Cardiac fibroblast (primary cell): ENCODE measurements at regions not wholly inside any gene's neighbourhood (a gene's known extent, or its start where the extent isn't known, plus 50 kb on each side); places are given as distances from the start of the nearest gene placed in this dataset.

Experiments
- DNase-seq, 2 donors: peaks; one replicate each; pipeline versions ENCODE4 v3.0.0 to v3.0.0-alpha.2; 2010; ENCODE audit warnings: low read depth in 2 of 2
- H3K4me3 ChIP-seq, 2 donors: replicated peaks in 1 of 2; 1 replicate in 1 of 2; 2 replicates in 1 of 2; pipeline ENCODE4 v1.5.1; 2011; ENCODE audit warnings: low read depth in 2 of 2, low read length in 2 of 2, mild to moderate bottlenecking in 2 of 2, moderate library complexity in 1 of 2
- TF ChIP-seq, protein P1 (sequence below): IDR thresholded peaks from one replicate; pipeline ENCODE4 v1.5.1; 2011; ENCODE audit warnings: low read depth, mild to moderate bottlenecking, low read length, inconsistent platforms

DNA sequence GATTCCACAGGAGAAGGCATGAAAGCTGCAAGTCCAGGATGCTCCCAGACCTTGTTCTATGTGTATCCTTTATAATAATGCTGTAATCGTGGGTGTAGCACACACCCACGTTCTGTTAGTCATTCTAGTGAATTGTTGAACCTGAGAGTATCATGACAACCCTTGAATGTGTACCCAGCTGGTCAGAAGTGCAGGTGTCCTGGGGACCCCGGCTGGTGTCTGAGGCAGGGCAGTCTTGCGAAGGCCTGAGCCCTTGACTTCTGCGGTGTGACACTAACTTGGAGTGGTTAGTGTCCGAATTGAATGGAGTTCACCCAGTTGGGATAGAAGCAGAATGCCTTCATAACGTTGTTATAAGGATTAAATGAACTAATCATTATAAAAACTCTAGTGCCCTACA lies 218.0 kb upstream of the TNRC6C start:
- DNase-seq: no peak
- TF ChIP-seq, protein P1, sequence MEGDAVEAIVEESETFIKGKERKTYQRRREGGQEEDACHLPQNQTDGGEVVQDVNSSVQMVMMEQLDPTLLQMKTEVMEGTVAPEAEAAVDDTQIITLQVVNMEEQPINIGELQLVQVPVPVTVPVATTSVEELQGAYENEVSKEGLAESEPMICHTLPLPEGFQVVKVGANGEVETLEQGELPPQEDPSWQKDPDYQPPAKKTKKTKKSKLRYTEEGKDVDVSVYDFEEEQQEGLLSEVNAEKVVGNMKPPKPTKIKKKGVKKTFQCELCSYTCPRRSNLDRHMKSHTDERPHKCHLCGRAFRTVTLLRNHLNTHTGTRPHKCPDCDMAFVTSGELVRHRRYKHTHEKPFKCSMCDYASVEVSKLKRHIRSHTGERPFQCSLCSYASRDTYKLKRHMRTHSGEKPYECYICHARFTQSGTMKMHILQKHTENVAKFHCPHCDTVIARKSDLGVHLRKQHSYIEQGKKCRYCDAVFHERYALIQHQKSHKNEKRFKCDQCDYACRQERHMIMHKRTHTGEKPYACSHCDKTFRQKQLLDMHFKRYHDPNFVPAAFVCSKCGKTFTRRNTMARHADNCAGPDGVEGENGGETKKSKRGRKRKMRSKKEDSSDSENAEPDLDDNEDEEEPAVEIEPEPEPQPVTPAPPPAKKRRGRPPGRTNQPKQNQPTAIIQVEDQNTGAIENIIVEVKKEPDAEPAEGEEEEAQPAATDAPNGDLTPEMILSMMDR: no peak

DNA sequence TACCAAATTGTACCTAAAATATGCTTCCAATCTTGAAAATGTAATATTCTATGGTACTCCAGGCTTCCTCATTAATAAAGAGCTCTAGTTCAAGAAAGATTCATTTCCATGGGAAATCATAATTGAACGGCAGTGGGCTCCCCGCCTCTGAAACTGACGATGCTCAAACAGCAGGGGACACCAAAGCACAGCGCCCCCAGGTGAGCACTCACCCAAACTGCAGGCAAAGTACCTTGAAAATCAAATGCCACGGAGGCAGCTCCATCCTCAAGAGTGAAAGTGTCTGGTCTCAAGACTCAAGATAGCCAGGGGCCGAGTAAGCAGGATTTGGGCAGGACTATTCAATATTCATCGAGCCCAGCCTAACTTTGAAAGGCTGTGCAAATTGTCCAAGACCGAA lies 217.4 kb upstream of the TNRC6C start:
- no peak overlapping the region for H3K4me3 ChIP-seq
- DNase-seq: no peak
- TF ChIP-seq, protein P1: peak; percentile 23

More for the DNA sequence above, 218.0 kb upstream of the TNRC6C start:
- no peak overlapping the region for H3K4me3 ChIP-seq

DNA sequence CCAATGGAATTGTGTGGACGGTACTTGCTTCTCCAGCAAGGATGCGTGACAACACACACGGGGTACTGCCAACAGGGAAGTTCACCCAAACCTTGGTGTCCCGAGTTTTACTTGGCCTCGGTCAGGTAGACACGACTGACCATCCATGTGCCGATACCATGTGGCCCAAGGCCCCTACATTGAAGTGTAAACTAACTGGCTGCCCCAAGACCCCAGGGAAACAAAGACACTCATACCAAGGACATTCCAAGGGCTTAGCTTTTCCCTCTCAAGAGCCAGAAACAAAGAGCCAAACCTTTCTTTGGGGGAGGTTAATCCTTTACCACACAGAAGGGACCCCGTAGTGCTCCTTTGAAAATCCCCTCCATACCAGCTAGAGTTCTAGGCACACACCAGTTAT lies 215.9 kb upstream of the TNRC6C start:
- H3K4me3 ChIP-seq: no peak overlapping the region
- TF ChIP-seq, protein P1: no peak
- no peak for DNase-seq

DNA sequence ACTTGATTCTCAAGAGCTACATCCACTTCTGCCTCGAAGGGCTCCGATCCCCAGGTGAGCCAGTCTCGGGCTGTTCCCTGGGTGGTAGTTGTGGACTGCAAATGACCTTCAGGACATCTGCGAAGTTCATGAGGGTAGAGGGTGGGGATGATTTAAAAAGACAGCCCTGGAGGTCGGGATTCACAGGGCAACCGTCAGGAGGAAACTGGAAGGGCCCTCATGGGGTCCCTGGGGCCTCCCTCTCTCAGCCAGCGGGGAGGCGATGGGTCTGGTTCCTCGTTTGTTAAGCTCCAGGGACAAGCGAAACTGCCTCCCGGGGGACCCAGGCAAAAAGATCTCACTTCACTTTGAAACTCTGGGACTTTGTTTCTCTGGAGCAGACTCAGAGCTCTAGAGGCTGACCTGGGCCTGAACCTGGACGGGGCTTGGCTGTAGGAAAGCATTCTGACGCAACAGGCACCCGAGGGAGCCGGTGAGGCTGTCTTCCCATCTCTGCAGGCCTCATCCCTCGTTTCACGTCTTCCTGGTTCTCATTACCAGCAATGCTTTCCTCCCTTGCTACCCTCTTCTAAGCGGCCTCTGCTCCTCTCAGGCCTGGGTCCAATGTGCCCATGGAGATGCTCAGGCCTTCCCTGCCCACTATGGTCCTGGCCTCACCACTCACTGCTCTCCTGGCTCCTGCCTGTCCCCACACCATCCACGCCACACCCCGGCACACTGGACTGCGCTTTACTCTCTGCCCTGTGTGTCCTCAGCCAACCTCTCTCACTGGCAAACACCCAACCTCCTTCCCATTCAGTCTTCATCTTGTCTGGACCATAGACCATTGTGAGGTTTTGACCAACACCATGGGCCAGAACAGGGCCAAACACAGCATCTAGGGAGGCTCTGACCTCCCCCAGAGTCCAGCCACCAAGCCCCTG lies 214.2 kb upstream of the TNRC6C start:
- no peak overlapping the region for H3K4me3 ChIP-seq
- DNase-seq: no peak
- TF ChIP-seq, protein P1: no peak

DNA sequence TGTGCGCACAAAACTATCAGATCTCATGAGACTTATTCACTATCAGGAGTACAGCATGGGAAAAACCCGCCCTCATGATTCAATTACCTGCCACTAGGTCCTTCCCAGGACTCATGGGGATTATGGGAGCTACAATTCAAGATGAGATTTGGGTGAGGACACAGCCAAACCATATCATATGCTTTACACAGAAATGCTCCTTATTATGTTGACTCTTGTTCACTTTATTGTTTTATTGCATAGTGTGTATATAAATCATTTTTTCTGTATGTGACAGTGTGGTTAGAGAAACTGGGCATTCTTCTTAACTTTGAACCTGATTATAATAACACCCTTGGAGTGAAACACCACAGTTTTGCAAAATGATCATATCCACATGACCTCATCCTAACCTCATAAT lies 212.8 kb upstream of the TNRC6C start:
- DNase-seq: no peak
- H3K4me3 ChIP-seq: no peak overlapping the region
- TF ChIP-seq, protein P1: no peak

DNA sequence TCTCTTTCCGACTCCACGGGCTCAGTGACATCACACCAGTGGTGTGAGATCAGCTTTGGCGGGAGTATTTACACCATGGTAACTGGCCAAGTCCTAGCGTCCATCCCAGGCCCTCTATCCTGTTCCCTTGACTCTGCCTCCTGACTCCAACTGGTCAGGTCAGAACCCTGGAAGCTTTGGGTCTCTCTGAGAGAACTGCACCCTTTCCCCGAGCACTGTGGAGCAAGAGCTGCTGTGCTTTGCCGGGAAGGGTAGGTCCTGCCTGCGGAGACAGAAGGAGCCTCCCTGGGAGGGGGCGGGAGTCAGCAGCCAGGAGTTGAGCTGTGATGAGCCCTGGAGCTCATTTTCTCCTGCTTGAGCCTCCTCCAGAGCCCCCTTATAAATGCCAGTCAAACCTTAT lies 212.1 kb upstream of the TNRC6C start:
- H3K4me3 ChIP-seq: no peak overlapping the region
- DNase-seq: no peak
- TF ChIP-seq, protein P1: no peak
